Sigmoid colon (tissue), 6 donors: ENCODE measurements at regions not wholly inside any gene's neighbourhood (a gene's known extent, or its start where the extent isn't known, plus 50 kb on each side); places are given as distances from the start of the nearest gene placed in this dataset.

ENCODE experiments used
- DNase-seq: peaks from one replicate; pipeline ENCODE4 v3.0.0-alpha.2; 2019
- H3K27ac ChIP-seq, 4 donors: fragments of 200-600 bp; sonication (generic); one replicate each; pipeline ENCODE4 v1.5.1; 2016 to 2019; ENCODE audit warnings: mild to moderate bottlenecking in 1 of 4
- H3K27me3 ChIP-seq, 3 donors: fragments of 200-600 bp; sonication (generic); one replicate each; pipeline ENCODE4 v1.5.1; 2019; ENCODE audit warnings: mild to moderate bottlenecking in 1 of 3
- H3K36me3 ChIP-seq, 4 donors: fragments of 200-600 bp; sonication (generic); one replicate each; pipeline ENCODE4 v1.5.1; 2016 to 2019
- H3K4me1 ChIP-seq, 4 donors: fragments of 200-600 bp; sonication (generic); one replicate each; pipeline ENCODE4 v1.5.1; 2017 to 2019
- H3K4me3 ChIP-seq, 4 donors: fragments of 200-600 bp; sonication (generic); one replicate each; pipeline ENCODE4 v1.5.1; 2017 to 2019; ENCODE audit warnings: mild to moderate bottlenecking in 2 of 4, moderate library complexity in 1 of 4
- H3K9me3 ChIP-seq, 4 donors: fragments of 200-600 bp in 3 of 4; sonication (generic) in 3 of 4; one replicate each; pipeline versions ENCODE4 v1.5.1 to v1.6.1; 2013 to 2019
- CTCF ChIP-seq, 4 experiments: fragments of 450-650 bp in 3 of 4; fragments of 200-600 bp in 1 of 4; IDR thresholded peaks; one replicate each; pipeline ENCODE4 v1.5.1; 2016 to 2019; ENCODE audit warnings: antibody characterized with exemption in 4 of 4, mild to moderate bottlenecking in 3 of 4, moderate library complexity in 2 of 4
- EP300 ChIP-seq, 4 donors: sonication (generic); formaldehyde crosslinking; IDR thresholded peaks; one replicate each; pipeline ENCODE4 v1.6.1; 2017; ENCODE audit warnings: antibody characterized with exemption in 4 of 4
- POLR2A ChIP-seq, 2 donors: fragments of 450-650 bp; IDR thresholded peaks; one replicate each; pipeline ENCODE4 v1.6.1; 2016; ENCODE audit warnings: antibody characterized with exemption in 2 of 2, mild to moderate bottlenecking in 2 of 2, moderate library complexity in 2 of 2
- POLR2AphosphoS5 ChIP-seq, 4 donors: sonication (generic); formaldehyde crosslinking; IDR thresholded peaks; one replicate each; pipeline ENCODE4 v1.6.1; 2017; ENCODE audit warnings: antibody characterized with exemption in 4 of 4
- WGBS, 2 donors: extraction: QIAGEN DNeasy Blood & Tissue Kit; methylation state at CpG; one replicate each; pipeline ENCODE4 v1.1.7; 2013; 5-methylcytosine and 5-hydroxymethylcytosine counted together
- intact Hi-C: fragments of 100-400 bp; cut with DNase I; formaldehyde crosslinking; loops from one replicate; pipeline ENCODE4 v1.15.1; 2023
- donor health status: healthy with polysubstance abuse.
- donor health status: healthy.

DNA sequence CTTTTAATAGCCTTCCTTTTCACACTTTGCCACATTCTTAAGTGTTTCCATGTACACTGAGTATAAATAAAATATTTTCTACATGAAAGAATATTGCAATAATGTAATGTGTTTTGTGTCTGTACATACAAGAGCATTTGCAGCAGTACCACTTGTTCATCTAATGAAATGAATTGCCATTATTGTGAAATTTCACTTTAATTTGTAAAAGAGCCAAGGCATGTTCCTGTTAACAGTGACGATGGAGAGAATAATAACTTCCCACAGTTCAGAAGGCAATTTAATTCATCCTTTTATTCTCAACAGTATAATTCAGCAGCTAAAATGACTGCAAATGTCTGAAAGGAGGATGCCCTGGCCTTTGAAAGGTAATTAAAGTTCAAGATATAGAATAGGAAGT, 853.9 kb downstream of the LRRTM4 start:
- Histone ChIP-seq H3K9me3 (no peaks in the 10 kb centered on the region), H3K4me3 (no peak overlapping the region), H3K36me3 (no peaks in the 10 kb centered on the region), H3K27me3 (no peaks in the 10 kb centered on the region), H3K4me1 (peaks cover 0 to 19% (median 8%) of the 10 kb centered on the region in 4 donors), H3K27ac (no peak overlapping the region)
- no peak for DNase-seq
- WGBS, 2 donors: 32 to 57% methylated on average over 1 of the region's 1 CpG
- TF ChIP-seq POLR2AphosphoS5 (IDR thresholded peaks at IDR 0.05) (no peak), EP300 (IDR thresholded peaks at IDR 0.05) (no peak), CTCF (IDR thresholded peaks at IDR 0.05) (no peak), POLR2A (IDR thresholded peaks at IDR 0.05) (no peak)
- intact Hi-C loops: no loop called here

- Histone ChIP-seq H3K36me3 (no peaks in the 10 kb centered on the region), H3K9me3 (no peaks in the 10 kb centered on the region), H3K4me3 (no peak overlapping the region), H3K4me1 (peaks cover 0 to 19% (median 8%) of the 10 kb centered on the region in 4 donors), H3K27ac (no peak overlapping the region), H3K27me3 (no peaks in the 10 kb centered on the region)
- no peak for TF ChIP-seq CTCF (IDR thresholded peaks at IDR 0.05)
- no peak for TF ChIP-seq POLR2A (IDR thresholded peaks at IDR 0.05)
- no peak for TF ChIP-seq POLR2AphosphoS5 (IDR thresholded peaks at IDR 0.05)
- no peak for TF ChIP-seq EP300 (IDR thresholded peaks at IDR 0.05)
- WGBS, 2 donors: 10 to 36% methylated on average over 8 of the region's 8 CpGs
- intact Hi-C loops: no loop called here
- no peak for DNase-seq
Measured at GRCh38 chr2:76667821-76668271, 854.3 kb downstream of the LRRTM4 start.

GRCh38 chr2:76642129-76642528, 880.0 kb downstream of the LRRTM4 start:
- no peaks in the 10 kb centered on the region for H3K36me3 ChIP-seq

GRCh38 chr2:76641506-76641905, 880.7 kb downstream of the LRRTM4 start:
- intact Hi-C loops: no loop called here
- 90 to 91% methylated on average over 3 of the region's 3 CpGs for WGBS, 2 donors

More at GRCh38 chr2:76642129-76642528, 880.0 kb downstream of the LRRTM4 start:
- Histone ChIP-seq H3K27me3 (no peaks in the 10 kb centered on the region), H3K4me3 (no peak overlapping the region), H3K4me1 (peaks cover 0 to 15% (median 0%) of the 10 kb centered on the region in 4 donors), H3K9me3 (no peaks in the 10 kb centered on the region), H3K27ac (no peak overlapping the region)
- intact Hi-C loops: no loop called here
- DNase-seq: no peak
- TF ChIP-seq CTCF (IDR thresholded peaks at IDR 0.05): no peak
- no peak for TF ChIP-seq POLR2AphosphoS5 (IDR thresholded peaks at IDR 0.05)
- no peak for TF ChIP-seq EP300 (IDR thresholded peaks at IDR 0.05)
- no peak for TF ChIP-seq POLR2A (IDR thresholded peaks at IDR 0.05)
- 14 to 42% methylated on average over 2 of the region's 2 CpGs for WGBS, 2 donors

More at GRCh38 chr2:76641506-76641905, 880.7 kb downstream of the LRRTM4 start:
- no peaks in the 10 kb centered on the region for H3K36me3 ChIP-seq
- H3K27me3 ChIP-seq: no peaks in the 10 kb centered on the region
- H3K9me3 ChIP-seq: no peaks in the 10 kb centered on the region
- DNase-seq: no peak
- H3K27ac ChIP-seq: no peak overlapping the region
- H3K4me1 ChIP-seq: peaks cover 0 to 15% (median 0%) of the 10 kb centered on the region in 4 donors
- no peak overlapping the region for H3K4me3 ChIP-seq
- no peak for TF ChIP-seq CTCF (IDR thresholded peaks at IDR 0.05)
- TF ChIP-seq POLR2AphosphoS5 (IDR thresholded peaks at IDR 0.05): no peak
- no peak for TF ChIP-seq POLR2A (IDR thresholded peaks at IDR 0.05)
- TF ChIP-seq EP300 (IDR thresholded peaks at IDR 0.05): no peak
